Neural cell (in vitro differentiated cells): ENCODE measurements at regions not wholly inside any gene's neighbourhood (a gene's known extent, or its start where the extent isn't known, plus 50 kb on each side); places are given as distances from the start of the nearest gene placed in this dataset.

Experiments used
- H2AFZ ChIP-seq: fragments of 200-600, 300-800 bp; sonication (generic), shearing (Covaris generic); 2 replicates; pipeline ENCODE4 v1.6.0; 2014; ENCODE audit warnings: low read depth, mild to moderate bottlenecking, antibody characterized with exemption, low read length, moderate library complexity
- H3F3A ChIP-seq: fragments of 200-600 bp; shearing (Covaris generic); 2 replicates; pipeline ENCODE4 v1.6.1; 2016; ENCODE audit warnings: mild to moderate bottlenecking, moderate library complexity, mixed read lengths, antibody characterized with exemption, low read length; ENCODE audit not compliant: insufficient read depth, poor library complexity, severe bottlenecking
- H3K27ac ChIP-seq: fragments of 200-600, 300-800 bp; sonication (generic), shearing (Covaris generic); 2 replicates; pipeline ENCODE4 v1.5.1; 2014; ENCODE audit warnings: mild to moderate bottlenecking, low read length, moderate library complexity
- H3K27me3 ChIP-seq: fragments of 300-800, 200-600 bp; sonication (generic), shearing (Covaris generic); 2 replicates; pipeline ENCODE4 v1.6.0; 2014; ENCODE audit warnings: mild to moderate bottlenecking, low read depth, low read length, moderate library complexity; ENCODE audit not compliant: insufficient read depth
- H3K36me3 ChIP-seq: fragments of 300-800, 200-600 bp; sonication (generic), shearing (Covaris generic); 2 replicates; pipeline ENCODE4 v1.5.1; 2014; ENCODE audit warnings: mild to moderate bottlenecking, antibody characterized with exemption, low read length, moderate library complexity; ENCODE audit not compliant: insufficient read depth
- H3K4me2 ChIP-seq: fragments of 300-800, 200-600 bp; sonication (generic), shearing (Covaris generic); 2 replicates; pipeline ENCODE4 v1.6.0; 2014; ENCODE audit warnings: mild to moderate bottlenecking, low read length
- H3K4me3 ChIP-seq: fragments of 300-800, 200-600 bp; sonication (generic), shearing (Covaris generic); 2 replicates; pipeline ENCODE4 v1.5.1; 2014; ENCODE audit warnings: mild to moderate bottlenecking, low read length, moderate library complexity
- H3K79me2 ChIP-seq: fragments of 200-600 bp; shearing (Covaris generic); replicated peaks from 2 replicates; pipeline ENCODE4 v1.6.0; 2014; ENCODE audit warnings: mild to moderate bottlenecking, low read length, moderate library complexity; ENCODE audit not compliant: insufficient read depth
- H3K9ac ChIP-seq: fragments of 300-800, 200-600 bp; sonication (generic), shearing (Covaris generic); 2 replicates; pipeline ENCODE4 v1.6.1; 2016; ENCODE audit warnings: mild to moderate bottlenecking, low read length, mixed read lengths
- H3K9me2 ChIP-seq: fragments of 200-600 bp; shearing (Covaris generic); 2 replicates; pipeline ENCODE4 v1.6.1; 2016; ENCODE audit warnings: mild to moderate bottlenecking, low read length, mixed read lengths; ENCODE audit not compliant: insufficient read depth
- H3K9me3 ChIP-seq: fragments of 200-600, 300-800 bp; sonication (generic), shearing (Covaris generic); 2 replicates; pipeline ENCODE4 v1.6.1; 2016; ENCODE audit warnings: mild to moderate bottlenecking, mixed run types, low read length, moderate library complexity, mixed read lengths
- H4K20me1 ChIP-seq: fragments of 200-600 bp; shearing (Covaris generic); 2 replicates; pipeline ENCODE4 v1.6.1; 2016; ENCODE audit warnings: mild to moderate bottlenecking, mixed run types; ENCODE audit not compliant: insufficient read depth
- CTCF ChIP-seq: fragments of 450-650 bp; IDR thresholded peaks from 2 replicates; pipeline ENCODE4 v1.5.1; 2014; ENCODE audit warnings: antibody characterized with exemption, mild to moderate bottlenecking, moderate library complexity; ENCODE audit not compliant: poor library complexity, severe bottlenecking
- EP300 ChIP-seq: fragments of 450-650 bp; conservative IDR thresholded peaks from 2 replicates; pipeline ENCODE4 v1.6.1; 2014; ENCODE audit warnings: antibody characterized with exemption, mild to moderate bottlenecking, moderate library complexity; ENCODE audit not compliant: poor library complexity, severe bottlenecking
- EZH2 ChIP-seq: fragments of 200-600, 300-800 bp; shearing (Covaris generic), sonication (generic); IDR thresholded peaks from 2 replicates; pipeline ENCODE4 v1.6.1; 2014; ENCODE audit warnings: antibody characterized with exemption, low read length, borderline replicate concordance, mild to moderate bottlenecking; ENCODE audit not compliant: insufficient read depth, poor library complexity, severe bottlenecking
- MXI1 ChIP-seq: fragments of 450-650 bp; conservative IDR thresholded peaks from 2 replicates; pipeline ENCODE4 v1.6.1; 2014; ENCODE audit warnings: antibody characterized with exemption, mild to moderate bottlenecking; ENCODE audit not compliant: poor library complexity, severe bottlenecking
- POLR2AphosphoS5 ChIP-seq: IDR thresholded peaks from 2 replicates; pipeline ENCODE4 v1.6.1; 2012
- RAD21 ChIP-seq: fragments of 450-650 bp; conservative IDR thresholded peaks from 2 replicates; pipeline ENCODE4 v1.6.1; 2014; ENCODE audit warnings: antibody characterized with exemption, mild to moderate bottlenecking, moderate library complexity
- REST ChIP-seq: IDR thresholded peaks from 2 replicates; pipeline ENCODE4 v1.6.1; 2012; ENCODE audit warnings: borderline replicate concordance
- SMC3 ChIP-seq: fragments of 450-650 bp; conservative IDR thresholded peaks from 2 replicates; pipeline ENCODE4 v1.6.1; 2014; ENCODE audit warnings: antibody characterized with exemption, mild to moderate bottlenecking, moderate library complexity; ENCODE audit not compliant: poor library complexity
- TAF1 ChIP-seq: IDR thresholded peaks from 2 replicates; pipeline ENCODE4 v1.6.1; 2012; ENCODE audit warnings: low read depth

GRCh38 chr17:13263746-13264145 is 245.9 kb upstream of the ELAC2 start:
- Histone ChIP-seq H3K27me3 (no peaks in the 10 kb centered on the region), H3K27ac (no peak overlapping the region), H3K9me3 (no peaks in the 10 kb centered on the region), H3K4me2 (no peak overlapping the region), H4K20me1 (no peaks in the 10 kb centered on the region), H3K79me2 (no peaks in the 10 kb centered on the region), H2AFZ (no peak overlapping the region), H3F3A (no peaks in the 10 kb centered on the region), H3K9ac (no peak overlapping the region), H3K4me3 (no peak overlapping the region), H3K36me3 (no peaks in the 10 kb centered on the region), H3K9me2 (no peaks in the 10 kb centered on the region)
- TF ChIP-seq TAF1 (no peak), EP300 (no peak), MXI1 (no peak), EZH2 (no peak), REST (no peak)

GRCh38 chr17:13256545-13256944 is 238.7 kb upstream of the ELAC2 start:
- Histone ChIP-seq H3K4me2 (no peak overlapping the region), H3K9ac (no peak overlapping the region), H3K36me3 (no peaks in the 10 kb centered on the region), H3K79me2 (no peaks in the 10 kb centered on the region), H3K9me3 (no peaks in the 10 kb centered on the region), H3F3A (no peaks in the 10 kb centered on the region), H4K20me1 (no peaks in the 10 kb centered on the region), H2AFZ (no peak overlapping the region), H3K9me2 (no peaks in the 10 kb centered on the region), H3K4me3 (no peak overlapping the region), H3K27ac (no peak overlapping the region), H3K27me3 (no peaks in the 10 kb centered on the region)
- TF ChIP-seq TAF1 (no peak), CTCF (no peak), MXI1 (no peak), SMC3 (no peak), POLR2AphosphoS5 (no peak), EP300 (no peak), REST (no peak), EZH2 (no peak), RAD21 (no peak)
